ENCODE measurements at regions not wholly inside any gene's neighbourhood (a gene's known extent, or its start where the extent isn't known, plus 50 kb on each side); places are given as distances from the start of the nearest gene placed in this dataset.

- no peak for TF ChIP-seq CTCF (IDR thresholded peaks at IDR 0.05; ENCODE audit: unreplicated experiment)
- Mint-ChIP-seq H3K4me3 (ENCODE audit: low read depth) (no peak overlapping the region), H3K36me3 (ENCODE audit: insufficient read depth) (no peaks in the 10 kb centered on the region), H3K4me1 (ENCODE audit: low read depth) (no peaks in the 10 kb centered on the region), H3K9me3 (ENCODE audit: low read depth) (no peaks in the 10 kb centered on the region), H3K27me3 (no peaks in the 10 kb centered on the region), H3K27ac (no peak overlapping the region)
- no peak for DNase-seq (ENCODE audit: low spot score, unreplicated experiment)
Measured at GRCh38 chr2:183811281-183811680, 687.0 kb downstream of the NUP35 start.

- H3K4me1 Mint-ChIP-seq (ENCODE audit: low read depth) = no peaks in the 10 kb centered on the region
- no peak overlapping the region for H3K4me3 Mint-ChIP-seq (ENCODE audit: low read depth)
- H3K27me3 Mint-ChIP-seq = no peaks in the 10 kb centered on the region
- H3K9me3 Mint-ChIP-seq (ENCODE audit: low read depth) = no peaks in the 10 kb centered on the region
- no peak overlapping the region for H3K27ac Mint-ChIP-seq
- no peak for TF ChIP-seq CTCF (IDR thresholded peaks at IDR 0.05; ENCODE audit: unreplicated experiment)
- DNase-seq (ENCODE audit: low spot score, unreplicated experiment) = no peak
- no peaks in the 10 kb centered on the region for H3K36me3 Mint-ChIP-seq (ENCODE audit: insufficient read depth)
Measured at GRCh38 chr2:183812091-183812490, 687.8 kb downstream of the NUP35 start.

GRCh38 chr2:183825710-183826109 is 701.5 kb downstream of the NUP35 start:
- Mint-ChIP-seq H3K4me1 (ENCODE audit: low read depth) (peaks cover 4% of the 10 kb centered on the region), H3K36me3 (ENCODE audit: insufficient read depth) (no peaks in the 10 kb centered on the region), H3K9me3 (ENCODE audit: low read depth) (peaks cover 30% of the 10 kb centered on the region), H3K27ac (no peak overlapping the region), H3K27me3 (no peaks in the 10 kb centered on the region), H3K4me3 (ENCODE audit: low read depth) (no peak overlapping the region)
- DNase-seq (ENCODE audit: low spot score, unreplicated experiment) = no peak
- TF ChIP-seq CTCF (IDR thresholded peaks at IDR 0.05; ENCODE audit: unreplicated experiment) = no peak

- H3K9me3 Mint-ChIP-seq (ENCODE audit: low read depth) = peaks cover 13% of the 10 kb centered on the region
- DNase-seq (ENCODE audit: low spot score, unreplicated experiment) = no peak
- no peaks in the 10 kb centered on the region for H3K27me3 Mint-ChIP-seq
- H3K36me3 Mint-ChIP-seq (ENCODE audit: insufficient read depth) = no peaks in the 10 kb centered on the region
- peaks cover 7% of the 10 kb centered on the region for H3K4me1 Mint-ChIP-seq (ENCODE audit: low read depth)
- no peak for TF ChIP-seq CTCF (IDR thresholded peaks at IDR 0.05; ENCODE audit: unreplicated experiment)
- H3K4me3 Mint-ChIP-seq (ENCODE audit: low read depth) = no peak overlapping the region
- H3K27ac Mint-ChIP-seq = no peak overlapping the region
Measured at GRCh38 chr2:183829931-183830330, 705.7 kb downstream of the NUP35 start.

- H3K4me1 Mint-ChIP-seq (ENCODE audit: low read depth) = no peaks in the 10 kb centered on the region
- no peaks in the 10 kb centered on the region for H3K9me3 Mint-ChIP-seq (ENCODE audit: low read depth)
Measured at GRCh38 chr2:183837157-183837556, 712.9 kb downstream of the NUP35 start.

More at GRCh38 chr2:183837157-183837556, 712.9 kb downstream of the NUP35 start:
- Mint-ChIP-seq H3K27ac (no peak overlapping the region), H3K27me3 (no peaks in the 10 kb centered on the region), H3K36me3 (ENCODE audit: insufficient read depth) (no peaks in the 10 kb centered on the region), H3K4me3 (ENCODE audit: low read depth) (no peak overlapping the region)
- DNase-seq (ENCODE audit: low spot score, unreplicated experiment) = no peak
- no peak for TF ChIP-seq CTCF (IDR thresholded peaks at IDR 0.05; ENCODE audit: unreplicated experiment)

All from progenitor cell of endocrine pancreas (in vitro differentiated cells).